PC-9 (cell line): ENCODE measurements at regions not wholly inside any gene's neighbourhood (a gene's known extent, or its start where the extent isn't known, plus 50 kb on each side); places are given as distances from the start of the nearest gene placed in this dataset.

ENCODE experiments used
- EZH2 ChIP-seq: fragments of 200-600 bp; sonication (generic); IDR thresholded peaks from 2 replicates; pipeline ENCODE4 v1.8.0; 2017; ENCODE audit warnings: antibody characterized with exemption, low read depth
- TF ChIP-seq, protein P1 (sequence below): fragments of 200-600 bp; sonication (generic); conservative IDR thresholded peaks from 2 replicates; pipeline ENCODE4 v1.6.1; 2017; ENCODE audit warnings: mixed run types, antibody characterized with exemption, mild to moderate bottlenecking, moderate library complexity

DNA sequence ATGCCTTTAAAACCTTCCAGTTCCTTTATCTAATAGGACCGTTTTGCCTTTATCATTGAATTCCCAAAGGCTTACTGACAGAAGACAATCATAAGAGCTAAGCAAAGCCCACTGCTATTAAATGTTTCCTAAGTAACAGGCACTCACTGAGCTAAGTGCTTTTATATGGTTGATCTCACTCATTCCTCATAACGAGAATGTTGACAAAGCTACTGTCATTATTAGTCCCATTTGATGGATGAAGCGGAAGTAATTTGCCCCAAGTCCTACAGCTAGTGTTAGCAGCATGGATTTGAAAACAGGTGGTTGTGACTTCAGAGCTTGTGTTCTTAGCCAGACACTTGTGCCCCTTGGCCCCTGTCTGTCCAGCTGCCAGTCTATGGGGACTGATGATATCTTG lies 134.8 kb upstream of the SERPINE2 start:
- TF ChIP-seq, protein P1, sequence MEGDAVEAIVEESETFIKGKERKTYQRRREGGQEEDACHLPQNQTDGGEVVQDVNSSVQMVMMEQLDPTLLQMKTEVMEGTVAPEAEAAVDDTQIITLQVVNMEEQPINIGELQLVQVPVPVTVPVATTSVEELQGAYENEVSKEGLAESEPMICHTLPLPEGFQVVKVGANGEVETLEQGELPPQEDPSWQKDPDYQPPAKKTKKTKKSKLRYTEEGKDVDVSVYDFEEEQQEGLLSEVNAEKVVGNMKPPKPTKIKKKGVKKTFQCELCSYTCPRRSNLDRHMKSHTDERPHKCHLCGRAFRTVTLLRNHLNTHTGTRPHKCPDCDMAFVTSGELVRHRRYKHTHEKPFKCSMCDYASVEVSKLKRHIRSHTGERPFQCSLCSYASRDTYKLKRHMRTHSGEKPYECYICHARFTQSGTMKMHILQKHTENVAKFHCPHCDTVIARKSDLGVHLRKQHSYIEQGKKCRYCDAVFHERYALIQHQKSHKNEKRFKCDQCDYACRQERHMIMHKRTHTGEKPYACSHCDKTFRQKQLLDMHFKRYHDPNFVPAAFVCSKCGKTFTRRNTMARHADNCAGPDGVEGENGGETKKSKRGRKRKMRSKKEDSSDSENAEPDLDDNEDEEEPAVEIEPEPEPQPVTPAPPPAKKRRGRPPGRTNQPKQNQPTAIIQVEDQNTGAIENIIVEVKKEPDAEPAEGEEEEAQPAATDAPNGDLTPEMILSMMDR, result no peak
- TF ChIP-seq EZH2, result no peak
